Transverse colon (tissue), 4 donors: ENCODE measurements at regions not wholly inside any gene's neighbourhood (a gene's known extent, or its start where the extent isn't known, plus 50 kb on each side); places are given as distances from the start of the nearest gene placed in this dataset.

Experiments
- DNase-seq: peaks from one replicate; pipeline ENCODE4 v3.0.0-alpha.2; 2019
- H3K27ac ChIP-seq, 4 donors: fragments of 200-600 bp; sonication (generic); 2 replicates each; pipeline ENCODE4 v1.5.1; 2016 to 2018; ENCODE audit warnings: inconsistent platforms in 4 of 4
- H3K27me3 ChIP-seq: fragments of 200-600 bp; sonication (generic); 2 replicates; pipeline ENCODE4 v1.5.1; 2017; ENCODE audit warnings: inconsistent platforms
- H3K36me3 ChIP-seq, 4 donors: fragments of 200-600 bp; sonication (generic); 2 replicates each; pipeline ENCODE4 v1.5.1; 2017 to 2019; ENCODE audit warnings: inconsistent platforms in 4 of 4
- H3K4me1 ChIP-seq, 4 donors: fragments of 200-600 bp; sonication (generic); 2 replicates each; pipeline ENCODE4 v1.5.1; 2017 to 2020; ENCODE audit warnings: inconsistent platforms in 4 of 4
- H3K4me3 ChIP-seq, 4 donors: fragments of 200-600 bp; sonication (generic); 1 replicate in 1 of 4; 2 replicates in 3 of 4; pipeline versions ENCODE4 v1.5.1 to v1.6.1; 2017 to 2019; ENCODE audit warnings: inconsistent platforms in 4 of 4
- H3K9me3 ChIP-seq, 2 donors: fragments of 200-600 bp; sonication (generic); 2 replicates each; pipeline ENCODE4 v1.5.1; 2017 to 2019; ENCODE audit warnings: inconsistent platforms in 2 of 2
- CTCF ChIP-seq, 5 experiments: fragments of 200-600 bp in 3 of 5; fragments of 450-650 bp in 2 of 5; sonication (generic) in 3 of 5; IDR thresholded peaks; 1 replicate in 2 of 5; 2 replicates in 3 of 5; pipeline ENCODE4 v1.5.1; 2016 to 2017; ENCODE audit warnings: antibody characterized with exemption in 5 of 5, inconsistent platforms in 3 of 5, mild to moderate bottlenecking in 2 of 5, moderate library complexity in 1 of 5
- EP300 ChIP-seq: sonication (generic); formaldehyde crosslinking; IDR thresholded peaks from one replicate; pipeline ENCODE4 v1.6.1; 2017; ENCODE audit warnings: antibody characterized with exemption, low read depth
- POLR2A ChIP-seq: fragments of 450-650 bp; IDR thresholded peaks from one replicate; pipeline ENCODE4 v1.6.1; 2016; ENCODE audit warnings: antibody characterized with exemption, mild to moderate bottlenecking, moderate library complexity
- POLR2AphosphoS5 ChIP-seq, 3 donors: sonication (generic); formaldehyde crosslinking; IDR thresholded peaks; one replicate each; pipeline ENCODE4 v1.6.1; 2016; ENCODE audit warnings: antibody characterized with exemption in 3 of 3
- WGBS, 2 donors: methylation state at CpG; one replicate each; pipeline ENCODE4 v1.1.5; 2018; ENCODE audit warnings: low coverage in 1 of 2; 5-methylcytosine and 5-hydroxymethylcytosine counted together
- in situ Hi-C, 4 donors: fragments of 200-750 bp; cut with MboI; loops; one replicate each; pipeline versions ENCODE4 v1.15.0 to v1.15.1; 2017; ENCODE audit warnings: low sequenced_read_pairs in 3 of 4, low pct_ligation_motif_present in 1 of 4, low pct_unique_long_range_greater_than_20kb in 1 of 4
- intact Hi-C: fragments of 100-400 bp; cut with DNase I; formaldehyde crosslinking; loops from one replicate; pipeline ENCODE4 v1.15.1; 2023; ENCODE audit warnings: low total_unique reads

GRCh38 chr10:94052281-94052680, 58.5 kb downstream of the PLCE1 start:
- no peak for DNase-seq
- Histone ChIP-seq H3K36me3 (no peaks in the 10 kb centered on the region), H3K4me1 (peaks cover 0 to 7% (median 0%) of the 10 kb centered on the region in 4 donors), H3K4me3 (no peak overlapping the region), H3K27ac (no peak overlapping the region), H3K9me3 (no peaks in the 10 kb centered on the region), H3K27me3 (no peaks in the 10 kb centered on the region)
- in situ Hi-C loops, result no loop called here
- TF ChIP-seq POLR2AphosphoS5 (IDR thresholded peaks at IDR 0.05) (no peak), POLR2A (no peak), CTCF (IDR thresholded peaks at IDR 0.05) (no peak), EP300 (no peak)
- intact Hi-C loops, result no loop called here
- 92 to 93% methylated on average over 1 of the region's 1 CpG for WGBS, 2 donors

GRCh38 chr10:94052866-94053791, 59.4 kb downstream of the PLCE1 start:
- no peaks in the 10 kb centered on the region for H3K36me3 ChIP-seq
- intact Hi-C loops (no loop called here), in situ Hi-C loops (no loop called here)
- no peaks in the 10 kb centered on the region for H3K9me3 ChIP-seq
- H3K27me3 ChIP-seq, result no peaks in the 10 kb centered on the region
- no peak overlapping the region for H3K27ac ChIP-seq
- H3K4me3 ChIP-seq, result no peak overlapping the region
- TF ChIP-seq CTCF (IDR thresholded peaks at IDR 0.05) (no peak), POLR2AphosphoS5 (IDR thresholded peaks at IDR 0.05) (no peak), EP300 (no peak), POLR2A (no peak)
- no peak for DNase-seq
- 82 to 88% methylated on average over 9 to 11 of the region's 11 CpGs for WGBS, 2 donors
- H3K4me1 ChIP-seq, result no peaks in the 10 kb centered on the region

GRCh38 chr10:94059178-94059883, 65.6 kb downstream of the PLCE1 start:
- no peak for DNase-seq
- WGBS, 2 donors, result 64 to 75% methylated on average over 3 of the region's 3 CpGs
- Histone ChIP-seq H3K4me1 (peaks cover 0 to 9% (median 0%) of the 10 kb centered on the region in 4 donors), H3K9me3 (no peaks in the 10 kb centered on the region), H3K4me3 (no peak overlapping the region), H3K27me3 (no peaks in the 10 kb centered on the region), H3K27ac (no peak overlapping the region), H3K36me3 (no peaks in the 10 kb centered on the region)
- intact Hi-C loops, result no loop called here
- in situ Hi-C loops, result no loop called here
- TF ChIP-seq POLR2A, result no peak
- no peak for TF ChIP-seq CTCF (IDR thresholded peaks at IDR 0.05)
- TF ChIP-seq POLR2AphosphoS5 (IDR thresholded peaks at IDR 0.05), result no peak
- TF ChIP-seq EP300, result no peak

- in situ Hi-C loops, result no loop called here
- no peaks in the 10 kb centered on the region for H3K36me3 ChIP-seq
- no peak overlapping the region for H3K27ac ChIP-seq
- DNase-seq, result no peak
- no peak overlapping the region for H3K4me3 ChIP-seq
- no peaks in the 10 kb centered on the region for H3K27me3 ChIP-seq
- H3K4me1 ChIP-seq, result peaks cover 0 to 24% (median 7%) of the 10 kb centered on the region in 4 donors
- WGBS, 2 donors, result 82 to 100% methylated on average over 2 of the region's 2 CpGs
- intact Hi-C loops, result no loop called here
- H3K9me3 ChIP-seq, result no peaks in the 10 kb centered on the region
- TF ChIP-seq POLR2AphosphoS5 (IDR thresholded peaks at IDR 0.05), result no peak
- TF ChIP-seq EP300, result no peak
- no peak for TF ChIP-seq CTCF (IDR thresholded peaks at IDR 0.05)
- TF ChIP-seq POLR2A, result no peak
Measured at GRCh38 chr10:94061026-94061425, 67.3 kb downstream of the PLCE1 start.
